ENCODE measurements at regions not wholly inside any gene's neighbourhood (a gene's known extent, or its start where the extent isn't known, plus 50 kb on each side); places are given as distances from the start of the nearest gene placed in this dataset.
"Not testable (repeated sequence)": the region's sequence is repeated elsewhere in the genome, so short reads cannot be mapped to it uniquely, and the experiment has no call there.

GRCh38 chr9:2277133-2277532, 262.0 kb downstream of the SMARCA2 start:
- whole genome bisulfite sequencing, 2 experiments = 27 to 34% methylated on average over 9 of the region's 9 CpGs
- not testable (repeated sequence) for H3K27ac ChIP-seq (ENCODE audit: insufficient read depth, low read depth, low read length, poor library complexity, severe bottlenecking)

GRCh38 chr9:2277644-2278043, 262.5 kb downstream of the SMARCA2 start:
- H3K27me3 ChIP-seq (ENCODE audit: control insufficient read depth, insufficient read depth, low read length, poor library complexity, severe bottlenecking); H3K4me3 ChIP-seq (ENCODE audit: insufficient read depth, low read depth, low read length); H3K36me3 ChIP-seq (ENCODE audit: control insufficient read depth, insufficient read depth, low read length); H3K27ac ChIP-seq (ENCODE audit: insufficient read depth, low read depth, low read length, poor library complexity, severe bottlenecking); H3K9me3 ChIP-seq (ENCODE audit: control insufficient read depth, low read length): not testable (repeated sequence)
- WGBS, 2 experiments = 54% methylated on average over 12 of the region's 12 CpGs
- H3K4me1 ChIP-seq (ENCODE audit: control insufficient read depth, insufficient read depth, low read length) = peaks cover 15% of the 10 kb centered on the region

More at GRCh38 chr9:2277133-2277532, 262.0 kb downstream of the SMARCA2 start:
- H3K4me1 ChIP-seq (ENCODE audit: control insufficient read depth, insufficient read depth, low read length) = peaks cover 12% of the 10 kb centered on the region
- H3K36me3 ChIP-seq (ENCODE audit: control insufficient read depth, insufficient read depth, low read length); H3K27me3 ChIP-seq (ENCODE audit: control insufficient read depth, insufficient read depth, low read length, poor library complexity, severe bottlenecking); H3K4me3 ChIP-seq (ENCODE audit: insufficient read depth, low read depth, low read length); H3K9me3 ChIP-seq (ENCODE audit: control insufficient read depth, low read length): not testable (repeated sequence)

- not testable (repeated sequence) for H3K4me3 ChIP-seq (ENCODE audit: insufficient read depth, low read depth, low read length); H3K9me3 ChIP-seq (ENCODE audit: control insufficient read depth, low read length); H3K27me3 ChIP-seq (ENCODE audit: control insufficient read depth, insufficient read depth, low read length, poor library complexity, severe bottlenecking); H3K36me3 ChIP-seq (ENCODE audit: control insufficient read depth, insufficient read depth, low read length); H3K27ac ChIP-seq (ENCODE audit: insufficient read depth, low read depth, low read length, poor library complexity, severe bottlenecking)
- WGBS, 2 experiments = 79 to 81% methylated on average over 8 of the region's 8 CpGs
- peaks cover 15% of the 10 kb centered on the region for H3K4me1 ChIP-seq (ENCODE audit: control insufficient read depth, insufficient read depth, low read length)
Observed at GRCh38 chr9:2279138-2279537, 264.0 kb downstream of the SMARCA2 start.

- no peak overlapping the region for H3K27ac ChIP-seq (ENCODE audit: insufficient read depth, low read depth, low read length, poor library complexity, severe bottlenecking)
- H3K27me3 ChIP-seq (ENCODE audit: control insufficient read depth, insufficient read depth, low read length, poor library complexity, severe bottlenecking) = peaks cover 3% of the 10 kb centered on the region
- H3K4me3 ChIP-seq (ENCODE audit: insufficient read depth, low read depth, low read length) = no peak overlapping the region
- no peaks in the 10 kb centered on the region for H3K36me3 ChIP-seq (ENCODE audit: control insufficient read depth, insufficient read depth, low read length)
- no peaks in the 10 kb centered on the region for H3K9me3 ChIP-seq (ENCODE audit: control insufficient read depth, low read length)
- peaks cover 15% of the 10 kb centered on the region for H3K4me1 ChIP-seq (ENCODE audit: control insufficient read depth, insufficient read depth, low read length)
- 20 to 28% methylated on average over 13 of the region's 13 CpGs for WGBS, 2 experiments
Observed at GRCh38 chr9:2281031-2281802, 266.1 kb downstream of the SMARCA2 start.

GRCh38 chr9:2281803-2282185, 266.6 kb downstream of the SMARCA2 start:
- H3K4me1 ChIP-seq (ENCODE audit: control insufficient read depth, insufficient read depth, low read length) = peaks cover 15% of the 10 kb centered on the region
- H3K9me3 ChIP-seq (ENCODE audit: control insufficient read depth, low read length) = no peaks in the 10 kb centered on the region
- WGBS, 2 experiments = 60 to 63% methylated on average over 2 of the region's 2 CpGs
- H3K27ac ChIP-seq (ENCODE audit: insufficient read depth, low read depth, low read length, poor library complexity, severe bottlenecking) = no peak overlapping the region
- no peaks in the 10 kb centered on the region for H3K27me3 ChIP-seq (ENCODE audit: control insufficient read depth, insufficient read depth, low read length, poor library complexity, severe bottlenecking)
- H3K36me3 ChIP-seq (ENCODE audit: control insufficient read depth, insufficient read depth, low read length) = no peaks in the 10 kb centered on the region
- H3K4me3 ChIP-seq (ENCODE audit: insufficient read depth, low read depth, low read length) = no peak overlapping the region

GRCh38 chr9:2284770-2285169, 269.6 kb downstream of the SMARCA2 start:
- WGBS, 2 experiments = 90 to 92% methylated on average over 1 of the region's 1 CpG
- Histone ChIP-seq H3K27me3 (ENCODE audit: control insufficient read depth, insufficient read depth, low read length, poor library complexity, severe bottlenecking) (no peaks in the 10 kb centered on the region), H3K4me1 (ENCODE audit: control insufficient read depth, insufficient read depth, low read length) (peaks cover 15% of the 10 kb centered on the region), H3K4me3 (ENCODE audit: insufficient read depth, low read depth, low read length) (no peak overlapping the region), H3K27ac (ENCODE audit: insufficient read depth, low read depth, low read length, poor library complexity, severe bottlenecking) (no peak overlapping the region), H3K36me3 (ENCODE audit: control insufficient read depth, insufficient read depth, low read length) (no peaks in the 10 kb centered on the region), H3K9me3 (ENCODE audit: control insufficient read depth, low read length) (no peaks in the 10 kb centered on the region)

GRCh38 chr9:2285416-2286332, 270.5 kb downstream of the SMARCA2 start:
- Histone ChIP-seq H3K27me3 (ENCODE audit: control insufficient read depth, insufficient read depth, low read length, poor library complexity, severe bottlenecking) (no peaks in the 10 kb centered on the region), H3K36me3 (ENCODE audit: control insufficient read depth, insufficient read depth, low read length) (no peaks in the 10 kb centered on the region), H3K4me3 (ENCODE audit: insufficient read depth, low read depth, low read length) (no peak overlapping the region), H3K9me3 (ENCODE audit: control insufficient read depth, low read length) (no peaks in the 10 kb centered on the region), H3K4me1 (ENCODE audit: control insufficient read depth, insufficient read depth, low read length) (peaks cover 15% of the 10 kb centered on the region), H3K27ac (ENCODE audit: insufficient read depth, low read depth, low read length, poor library complexity, severe bottlenecking) (no peak overlapping the region)
- WGBS, 2 experiments = 81 to 83% methylated on average over 9 to 10 of the region's 10 CpGs

- Histone ChIP-seq H3K4me1 (ENCODE audit: control insufficient read depth, insufficient read depth, low read length) (peaks cover 10% of the 10 kb centered on the region), H3K27ac (ENCODE audit: insufficient read depth, low read depth, low read length, poor library complexity, severe bottlenecking) (no peak overlapping the region), H3K27me3 (ENCODE audit: control insufficient read depth, insufficient read depth, low read length, poor library complexity, severe bottlenecking) (no peaks in the 10 kb centered on the region), H3K9me3 (ENCODE audit: control insufficient read depth, low read length) (no peaks in the 10 kb centered on the region), H3K36me3 (ENCODE audit: control insufficient read depth, insufficient read depth, low read length) (no peaks in the 10 kb centered on the region), H3K4me3 (ENCODE audit: insufficient read depth, low read depth, low read length) (no peak overlapping the region)
- WGBS, 2 experiments = 84 to 90% methylated on average over 1 of the region's 1 CpG
Observed at GRCh38 chr9:2286333-2286705, 271.2 kb downstream of the SMARCA2 start.

- no peak overlapping the region for H3K27ac ChIP-seq (ENCODE audit: insufficient read depth, low read depth, low read length, poor library complexity, severe bottlenecking)
- H3K9me3 ChIP-seq (ENCODE audit: control insufficient read depth, low read length) = no peaks in the 10 kb centered on the region
- H3K4me1 ChIP-seq (ENCODE audit: control insufficient read depth, insufficient read depth, low read length) = peaks cover 10% of the 10 kb centered on the region
- H3K4me3 ChIP-seq (ENCODE audit: insufficient read depth, low read depth, low read length) = no peak overlapping the region
- no peaks in the 10 kb centered on the region for H3K36me3 ChIP-seq (ENCODE audit: control insufficient read depth, insufficient read depth, low read length)
- 86 to 89% methylated on average over 5 of the region's 5 CpGs for WGBS, 2 experiments
- H3K27me3 ChIP-seq (ENCODE audit: control insufficient read depth, insufficient read depth, low read length, poor library complexity, severe bottlenecking) = no peaks in the 10 kb centered on the region
Observed at GRCh38 chr9:2286825-2287455, 271.8 kb downstream of the SMARCA2 start.

- no peaks in the 10 kb centered on the region for H3K36me3 ChIP-seq (ENCODE audit: control insufficient read depth, insufficient read depth, low read length)
- H3K4me3 ChIP-seq (ENCODE audit: insufficient read depth, low read depth, low read length) = no peak overlapping the region
- peaks cover 7% of the 10 kb centered on the region for H3K4me1 ChIP-seq (ENCODE audit: control insufficient read depth, insufficient read depth, low read length)
- no peak overlapping the region for H3K27ac ChIP-seq (ENCODE audit: insufficient read depth, low read depth, low read length, poor library complexity, severe bottlenecking)
- H3K27me3 ChIP-seq (ENCODE audit: control insufficient read depth, insufficient read depth, low read length, poor library complexity, severe bottlenecking) = no peaks in the 10 kb centered on the region
- WGBS, 2 experiments = 92 to 94% methylated on average over 7 of the region's 7 CpGs
- no peaks in the 10 kb centered on the region for H3K9me3 ChIP-seq (ENCODE audit: control insufficient read depth, low read length)
Observed at GRCh38 chr9:2288309-2288708, 273.2 kb downstream of the SMARCA2 start.

Measured in ectodermal cell (in vitro differentiated cells).